Fibroblast of skin of right quadriceps (primary cell): ENCODE measurements at regions not wholly inside any gene's neighbourhood (a gene's known extent, or its start where the extent isn't known, plus 50 kb on each side); places are given as distances from the start of the nearest gene placed in this dataset.

Experiments used
- DNase-seq: peaks from one replicate; pipeline ENCODE4 v3.0.0-alpha.2; 2013

GRCh38 chr12:127077262-127078045, 1189.5 kb upstream of the TMEM132C start:
- DNase-seq: no peak

- DNase-seq: peak; percentile 43
Measured at GRCh38 chr12:127078577-127079350, 1188.2 kb upstream of the TMEM132C start.

GRCh38 chr12:127079636-127080035, 1187.3 kb upstream of the TMEM132C start:
- DNase-seq: no peak

- DNase-seq: no peak
Measured at GRCh38 chr12:127081058-127081457, 1185.9 kb upstream of the TMEM132C start.

GRCh38 chr12:127083008-127083949, 1183.7 kb upstream of the TMEM132C start:
- peak; percentile 80 for DNase-seq

- no peak for DNase-seq
Measured at GRCh38 chr12:127101076-127101475, 1165.9 kb upstream of the TMEM132C start.

GRCh38 chr12:127106041-127106440, 1160.9 kb upstream of the TMEM132C start:
- DNase-seq: no peak

- no peak for DNase-seq
Measured at GRCh38 chr12:127106697-127107096, 1160.3 kb upstream of the TMEM132C start.

- DNase-seq: no peak
Measured at GRCh38 chr12:127107744-127108143, 1159.2 kb upstream of the TMEM132C start.

GRCh38 chr12:127108360-127109215, 1158.4 kb upstream of the TMEM132C start:
- DNase-seq: peak; percentile 61

- no peak for DNase-seq
Measured at GRCh38 chr12:127113945-127114344, 1153.0 kb upstream of the TMEM132C start.

GRCh38 chr12:127115468-127116035, 1151.4 kb upstream of the TMEM132C start:
- DNase-seq: no peak

- no peak for DNase-seq
Measured at GRCh38 chr12:127118251-127118650, 1148.7 kb upstream of the TMEM132C start.

- DNase-seq: no peak
Measured at GRCh38 chr12:127119600-127120140, 1147.3 kb upstream of the TMEM132C start.

GRCh38 chr12:127120851-127121250, 1146.1 kb upstream of the TMEM132C start:
- no peak for DNase-seq

GRCh38 chr12:127121494-127122084, 1145.4 kb upstream of the TMEM132C start:
- DNase-seq: no peak

- peak; percentile 69 for DNase-seq
Measured at GRCh38 chr12:127125607-127126259, 1141.2 kb upstream of the TMEM132C start.

GRCh38 chr12:127126260-127126628, 1140.7 kb upstream of the TMEM132C start:
- DNase-seq: no peak

- no peak for DNase-seq
Measured at GRCh38 chr12:127127897-127128296, 1139.1 kb upstream of the TMEM132C start.

GRCh38 chr12:127130506-127131124, 1136.4 kb upstream of the TMEM132C start:
- DNase-seq: no peak
